HepG2 (cell line): ENCODE measurements at regions not wholly inside any gene's neighbourhood (a gene's known extent, or its start where the extent isn't known, plus 50 kb on each side); places are given as distances from the start of the nearest gene placed in this dataset.

Experiments used
- ATAC-seq: fragments of 200-7000 bp; cut with Tn5 transposase; 3 replicates; pipeline ENCODE4 v1.9.1; 2020; ENCODE audit warnings: mild to moderate bottlenecking, moderate library complexity
- BruUV-seq: library from RNA; stranded (reverse); fragments of 400-500 nt; replicated peaks from 2 replicates; lab custom pipeline; 2021; lab: Mats Ljungman, UMichigan
- CTCF ChIA-PET: fragments of 300-600 bp; formaldehyde crosslinking; extraction: SDS; loops from one replicate; lab custom pipeline; 2021; ENCODE audit warnings: low total read pairs, inconsistent platforms, low intra/inter-chr PET ratio; lab: Yijun Ruan, JAX
- POLR2A ChIA-PET: fragments of 350-600 bp; sonication (Branson Sonifier 250); formaldehyde crosslinking; loops from one replicate; lab custom pipeline; 2020; ENCODE audit warnings: antibody characterized with exemption, inconsistent platforms; lab: Yijun Ruan, JAX
- DNase-seq: peaks from one replicate; pipeline ENCODE4 v3.0.0-alpha.2; 2015; ENCODE audit warnings: low spot score
- FAIRE-seq: peaks from 3 replicates; lab custom pipeline; 2011; peaks lifted over from hg19 to GRCh38; lab: Jason Lieb, UNC
- H2AFZ ChIP-seq: one replicate; pipeline ENCODE4 v1.6.1; 2011; ENCODE audit warnings: low read length, inconsistent platforms
- H3K27ac ChIP-seq: fragments of 300-600 bp; 3 replicates; pipeline ENCODE4 v1.8.0; 2011; ENCODE audit warnings: mixed run types, mild to moderate bottlenecking, mixed read lengths, low read length, inconsistent platforms; ENCODE audit not compliant: insufficient read depth; ENCODE audit errors: extremely low read length
- H3K27me3 ChIP-seq, 2 experiments: fragments of 200-600 bp in 1 of 2; 2 replicates in 1 of 2; 3 replicates in 1 of 2; pipeline versions ENCODE4 v1.6.0 to v1.8.0; 2011; ENCODE audit warnings: low read length in 2 of 2, mild to moderate bottlenecking in 2 of 2, moderate library complexity in 2 of 2, inconsistent platforms in 1 of 2; ENCODE audit not compliant: insufficient read depth in 2 of 2, control insufficient read depth in 1 of 2
- H3K36me3 ChIP-seq, 2 experiments: fragments of 200-600 bp in 1 of 2; replicated peaks in 1 of 2; 2 replicates in 1 of 2; 3 replicates in 1 of 2; pipeline versions ENCODE4 v1.5.1 to v1.8.0; 2011; ENCODE audit warnings: low read length in 2 of 2, inconsistent platforms in 1 of 2; ENCODE audit not compliant: insufficient read depth in 2 of 2, control insufficient read depth in 1 of 2
- H3K4me1 ChIP-seq: 2 replicates; pipeline ENCODE4 v1.5.1; 2012; ENCODE audit warnings: low read length, inconsistent platforms; ENCODE audit not compliant: insufficient read depth
- H3K4me2 ChIP-seq: 2 replicates; pipeline ENCODE4 v1.6.0; 2011; ENCODE audit warnings: low read depth, low read length, inconsistent platforms
- H3K4me3 ChIP-seq, 3 experiments: fragments of 200-600 bp in 1 of 3; sonication (generic), shearing (Covaris generic) in 1 of 3; replicated peaks in 1 of 3; 2 replicates each; pipeline ENCODE4 v1.5.1; 2011 to 2016; ENCODE audit warnings: low read length in 3 of 3, inconsistent platforms in 2 of 3, low read depth in 2 of 3, mild to moderate bottlenecking in 2 of 3, control low read depth in 1 of 3, mixed read lengths in 1 of 3; ENCODE audit not compliant: insufficient read depth in 1 of 3
- H3K79me2 ChIP-seq: one replicate; pipeline ENCODE4 v1.6.1; 2011; ENCODE audit warnings: low read length, inconsistent platforms; ENCODE audit not compliant: insufficient read depth
- H3K9ac ChIP-seq: 2 replicates; pipeline ENCODE4 v1.6.0; 2011; ENCODE audit warnings: mild to moderate bottlenecking, low read depth, low read length, inconsistent platforms; ENCODE audit not compliant: insufficient read depth
- H3K9me3 ChIP-seq: 2 replicates; pipeline ENCODE4 v1.5.1; 2012; ENCODE audit warnings: mild to moderate bottlenecking, low read length
- H4K20me1 ChIP-seq: 2 replicates; pipeline ENCODE4 v1.6.0; 2011; ENCODE audit warnings: inconsistent platforms, mild to moderate bottlenecking, low read length, moderate library complexity; ENCODE audit not compliant: insufficient read depth
- ATF7 ChIP-seq, 2 experiments: fragments of 450-650 bp in 1 of 2; sonication (generic) in 1 of 2; formaldehyde crosslinking in 1 of 2; IDR thresholded peaks; 2 replicates each; pipeline versions ENCODE4 v1.4.0 to v1.6.1; 2016 to 2020; ENCODE audit warnings: antibody characterized with exemption in 1 of 2, mild to moderate bottlenecking in 1 of 2, missing genetic modification reagents in 1 of 2
- CREB1 ChIP-seq, 2 experiments: fragments of 450-650 bp in 1 of 2; IDR thresholded peaks; 2 replicates each; pipeline ENCODE4 v1.6.1; 2016 to 2017; ENCODE audit warnings: control low read depth in 1 of 2, mild to moderate bottlenecking in 1 of 2, missing compliant biosample characterization in 1 of 2, missing genetic modification characterization in 1 of 2
- EP300 ChIP-seq, 3 experiments: sonication (generic) in 1 of 3; formaldehyde crosslinking in 1 of 3; IDR thresholded peaks; 2 replicates each; pipeline versions ENCODE4 v1.5.1 to v1.6.1; 2011 to 2020; ENCODE audit warnings: low read depth in 2 of 3, low read length in 2 of 3, borderline replicate concordance in 1 of 3, improper control_type of control experiment in 1 of 3, mild to moderate bottlenecking in 1 of 3, missing genetic modification reagents in 1 of 3, moderate library complexity in 1 of 3
- HNF4G ChIP-seq, 2 experiments: sonication (generic) in 1 of 2; formaldehyde crosslinking in 1 of 2; IDR thresholded peaks; 2 replicates each; pipeline versions ENCODE4 v1.4.0 to v1.6.1; 2011 to 2020; ENCODE audit warnings: borderline replicate concordance in 2 of 2, low read depth in 2 of 2, mild to moderate bottlenecking in 2 of 2, low read length in 1 of 2, missing genetic modification reagents in 1 of 2, moderate library complexity in 1 of 2
- JARID2 ChIP-seq: sonication (generic); formaldehyde crosslinking; IDR thresholded peaks from 2 replicates; pipeline ENCODE4 v1.8.1; 2023; ENCODE audit warnings: missing genetic modification reagents, inconsistent platforms; ENCODE audit not compliant: insufficient replicate concordance
- MAFK ChIP-seq, 2 experiments: IDR thresholded peaks in 1 of 2; conservative IDR thresholded peaks in 1 of 2; 2 replicates each; pipeline ENCODE4 v1.6.1; 2011; ENCODE audit warnings: improper control_type of control experiment in 2 of 2, low read length in 2 of 2
- MIER2 ChIP-seq: IDR thresholded peaks from 2 replicates; pipeline ENCODE4 v1.6.1; 2016; ENCODE audit warnings: missing biosample characterization, missing genetic modification reagents
- ZFP36L1 ChIP-seq: sonication (generic); formaldehyde crosslinking; IDR thresholded peaks from 2 replicates; pipeline ENCODE4 v1.8.0; 2022; ENCODE audit warnings: mild to moderate bottlenecking, missing genetic modification reagents, moderate library complexity
- WGBS: methylation state at CpG from one replicate; pipeline ENCODE4 v1.1.6; 2017; ENCODE audit warnings: low lambda C conversion rate; 5-methylcytosine and 5-hydroxymethylcytosine counted together
- in situ Hi-C: cut with HindIII; loops from 2 replicates; pipeline ENCODE4 v1.10.0; 2017; ENCODE audit warnings: low pct_unique_long_range_greater_than_20kb; ENCODE audit not compliant: extremely low pct_ligation_motif_present
- intact Hi-C: fragments of 100-400 bp; cut with micrococcal nuclease; formaldehyde crosslinking; loops from one replicate; pipeline ENCODE4 v1.10.0; 2022; ENCODE audit not compliant: unreplicated experiment

DNA sequence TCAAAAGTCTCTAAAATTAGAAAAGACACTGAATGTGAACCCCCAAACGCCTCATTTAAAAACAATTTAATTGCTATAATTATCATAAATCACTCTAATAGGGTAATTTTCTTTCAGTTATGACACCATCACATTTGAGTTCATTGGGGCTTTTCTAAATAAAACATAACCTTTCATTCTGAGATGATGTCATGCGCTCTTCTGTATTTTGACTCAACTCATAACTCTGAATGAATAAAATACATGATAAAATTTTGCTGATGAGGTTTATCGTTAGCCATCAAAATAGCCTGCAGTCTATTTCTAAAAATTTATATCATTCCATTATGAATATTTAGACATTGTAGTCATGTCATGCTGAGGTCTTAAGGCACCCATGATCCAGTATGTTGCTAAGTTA, 1099.7 kb downstream of the SUCLG1 start:
- intact Hi-C loops = no loop called here
- BruUV-seq = no TSS peak
- H2AFZ ChIP-seq = no peak overlapping the region
- ChIA-PET POLR2A (no interaction called here), CTCF (no interaction called here)
- DNase-seq (no peak), ATAC-seq (no peak), FAIRE-seq (no peak)
- peaks cover 81% of the 10 kb centered on the region for H3K9me3 ChIP-seq
- no peak overlapping the region for H3K4me2 ChIP-seq
- 24% methylated on average over 3 of the region's 3 CpGs for WGBS
- H3K79me2 ChIP-seq = no peaks in the 10 kb centered on the region
- in situ Hi-C loops = no loop called here
- no peak overlapping the region for H3K9ac ChIP-seq
- no peaks in the 10 kb centered on the region for H3K27me3 ChIP-seq
- TF ChIP-seq JARID2 = no peak
- TF ChIP-seq MAFK (conservative IDR thresholded peaks at IDR 0.05 in 1 of 2, IDR thresholded peaks at IDR 0.05 in 1 of 2; ENCODE audit: low read length in 2 of 2) = 0 out of 4 replicates have a peak, but pooled peaks of 1 of the 2 experiments have one; percentile 4
- TF ChIP-seq EP300 (IDR thresholded peaks at IDR 0.05; ENCODE audit: low read depth in 2 of 2, low read length in 2 of 2) = no peak
- TF ChIP-seq EP300 (CRISPR knock-in tag; IDR thresholded peaks at IDR 0.05; ENCODE audit: borderline replicate concordance) = no peak
- TF ChIP-seq CREB1 (IDR thresholded peaks at IDR 0.05) = 0 out of 2 replicates have a peak, but pooled peaks have one; percentile 10
- no peak for TF ChIP-seq CREB1 (CRISPR knock-in tag; IDR thresholded peaks at IDR 0.05)
- TF ChIP-seq ZFP36L1 = no peak
- TF ChIP-seq ATF7 (IDR thresholded peaks at IDR 0.05) = peak; percentile 62
- TF ChIP-seq ATF7 (CRISPR knock-in tag; IDR thresholded peaks at IDR 0.05) = no peak
- H3K4me3 ChIP-seq = no peak overlapping the region
- no peak overlapping the region for H3K27ac ChIP-seq
- no peaks in the 10 kb centered on the region for H3K4me1 ChIP-seq
- H4K20me1 ChIP-seq = no peaks in the 10 kb centered on the region
- H3K36me3 ChIP-seq = no peaks in the 10 kb centered on the region

DNA sequence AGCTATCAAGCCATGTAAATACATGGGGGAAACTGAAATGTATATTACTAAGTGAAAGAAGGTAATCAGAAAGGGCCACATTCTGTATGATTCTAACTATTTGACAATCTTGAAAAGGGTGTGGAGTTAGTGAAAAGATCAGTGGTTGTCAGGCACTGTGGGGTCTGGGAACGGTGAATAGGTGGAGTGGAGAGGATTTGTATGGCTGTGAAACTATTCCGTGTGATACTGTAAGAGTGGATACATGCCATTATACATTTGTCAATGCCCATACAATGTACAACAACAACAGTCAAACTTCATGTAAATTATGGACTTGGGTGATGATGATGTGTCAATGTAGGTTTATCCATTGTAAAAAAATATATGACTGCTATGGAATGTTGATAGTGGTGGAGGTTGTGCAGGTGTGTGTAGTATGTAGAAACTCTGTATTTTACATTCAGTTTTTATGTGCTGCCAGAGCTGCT, 1116.2 kb downstream of the SUCLG1 start:
- H3K9ac ChIP-seq = no peak overlapping the region
- FAIRE-seq = no peak
- ChIA-PET CTCF (no interaction called here), POLR2A (no interaction called here)
- no peak for DNase-seq
- H3K36me3 ChIP-seq = no peaks in the 10 kb centered on the region
- no peak overlapping the region for H3K27ac ChIP-seq
- peaks cover 38% of the 10 kb centered on the region for H3K9me3 ChIP-seq
- in situ Hi-C loops = no loop called here
- TF ChIP-seq MIER2 (CRISPR knock-in tag) (no peak), HNF4G (IDR thresholded peaks at IDR 0.05; ENCODE audit: borderline replicate concordance, low read depth, low read length) (no peak), HNF4G (CRISPR knock-in tag; IDR thresholded peaks at IDR 0.05; ENCODE audit: borderline replicate concordance, low read depth) (no peak)
- TF ChIP-seq, all 625 proteins: peak for 0
- ATAC-seq = peak; percentile 80
- H3K79me2 ChIP-seq = no peaks in the 10 kb centered on the region
- H3K4me1 ChIP-seq = no peaks in the 10 kb centered on the region
- intact Hi-C loops = no loop called here
- H3K4me2 ChIP-seq = no peak overlapping the region
- 71% methylated on average over 2 of the region's 2 CpGs for WGBS
- no peak overlapping the region for H2AFZ ChIP-seq
- BruUV-seq = no TSS peak
- H3K27me3 ChIP-seq = no peaks in the 10 kb centered on the region
- H4K20me1 ChIP-seq = no peaks in the 10 kb centered on the region
- no peak overlapping the region for H3K4me3 ChIP-seq
